ENCODE measurements at regions not wholly inside any gene's neighbourhood (a gene's known extent, or its start where the extent isn't known, plus 50 kb on each side); places are given as distances from the start of the nearest gene placed in this dataset.

DNA sequence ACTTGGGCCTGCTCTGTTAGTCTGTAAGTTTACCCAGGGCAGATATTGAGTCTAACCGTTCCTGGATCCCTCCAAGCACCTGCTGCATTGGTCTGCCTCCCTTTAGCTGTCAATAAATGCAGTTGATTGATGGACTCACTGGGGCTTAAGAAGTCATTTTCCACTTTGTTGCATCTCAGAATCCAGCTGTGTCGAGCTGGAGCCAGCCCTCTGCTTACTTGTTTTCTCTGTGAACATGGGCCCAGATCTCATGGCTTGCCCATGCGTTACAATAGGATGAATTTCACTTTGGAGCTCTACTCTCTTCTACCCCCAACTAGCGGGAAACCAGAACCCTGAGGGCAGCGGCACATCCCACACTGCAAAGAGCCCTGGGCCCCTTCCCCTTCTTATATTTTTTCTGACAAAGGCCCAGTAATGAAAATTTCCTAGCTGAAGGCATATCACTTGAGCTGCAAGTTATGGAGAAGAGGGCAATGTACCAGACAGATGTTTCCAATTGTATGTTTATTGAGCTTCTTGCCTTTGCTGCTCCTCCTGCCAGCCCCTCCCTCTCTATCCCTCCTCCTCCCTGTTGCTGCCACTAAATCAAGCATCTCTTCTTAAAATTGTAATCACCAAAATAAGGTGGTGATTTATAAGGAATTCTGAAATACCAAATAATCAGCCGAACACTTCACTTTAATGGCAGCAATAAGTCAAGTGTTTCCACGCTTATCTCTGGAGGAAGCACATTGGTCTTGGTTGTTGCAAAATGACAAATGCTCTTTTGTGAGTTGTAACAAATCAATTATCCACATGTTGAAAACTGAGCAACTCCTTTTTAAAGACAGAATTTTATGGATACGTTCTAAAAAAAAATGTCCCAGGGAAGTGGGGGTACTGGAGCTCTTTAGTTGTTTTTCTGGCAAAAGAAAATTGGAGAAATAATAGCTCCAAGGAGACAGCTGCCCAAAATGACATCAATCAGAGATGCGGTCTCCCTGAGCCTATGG lies 212.3 kb upstream of the ZBED5 start:
- TF ChIP-seq EZH2 (IDR thresholded peaks at IDR 0.05; ENCODE audit: borderline replicate concordance, low read depth, low read length, severe bottlenecking) (no peak), POLR2AphosphoS5 (IDR thresholded peaks at IDR 0.05; ENCODE audit: insufficient read depth, low read depth, low read length) (no peak)
- TF ChIP-seq, protein P1, sequence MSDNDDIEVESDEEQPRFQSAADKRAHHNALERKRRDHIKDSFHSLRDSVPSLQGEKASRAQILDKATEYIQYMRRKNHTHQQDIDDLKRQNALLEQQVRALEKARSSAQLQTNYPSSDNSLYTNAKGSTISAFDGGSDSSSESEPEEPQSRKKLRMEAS (IDR thresholded peaks at IDR 0.05; ENCODE audit: insufficient read depth, insufficient read length), result no peak
